NCI-H2171 treated with DMSO at 0.1 percent for 48 hours (cell line): ENCODE measurements at regions not wholly inside any gene's neighbourhood (a gene's known extent, or its start where the extent isn't known, plus 50 kb on each side); places are given as distances from the start of the nearest gene placed in this dataset.

Source experiments
- DNase-seq: peaks from one replicate; lab custom pipeline; 2025; lab: John Stamatoyannopoulos, UW

DNA sequence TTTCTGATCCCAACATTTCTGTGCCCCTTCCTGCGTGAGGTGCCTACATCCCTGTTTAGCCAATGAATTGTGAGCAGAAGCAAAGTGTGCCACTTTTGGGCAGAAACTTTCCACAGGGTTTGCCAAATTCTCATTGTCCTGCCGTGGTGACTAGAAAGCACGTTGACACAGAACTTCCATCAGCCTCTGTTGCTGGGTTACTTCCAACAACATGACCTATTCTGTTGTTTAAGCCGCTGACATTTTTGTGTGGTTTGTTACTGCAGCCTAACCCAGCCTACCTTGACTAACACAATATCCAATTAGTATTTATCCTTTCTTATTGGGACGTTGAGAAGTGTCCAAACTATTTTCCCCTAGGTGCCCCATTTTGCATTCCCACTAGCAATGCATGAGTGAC lies 136.8 kb downstream of the URB2 start:
- DNase-seq, result no peak

DNA sequence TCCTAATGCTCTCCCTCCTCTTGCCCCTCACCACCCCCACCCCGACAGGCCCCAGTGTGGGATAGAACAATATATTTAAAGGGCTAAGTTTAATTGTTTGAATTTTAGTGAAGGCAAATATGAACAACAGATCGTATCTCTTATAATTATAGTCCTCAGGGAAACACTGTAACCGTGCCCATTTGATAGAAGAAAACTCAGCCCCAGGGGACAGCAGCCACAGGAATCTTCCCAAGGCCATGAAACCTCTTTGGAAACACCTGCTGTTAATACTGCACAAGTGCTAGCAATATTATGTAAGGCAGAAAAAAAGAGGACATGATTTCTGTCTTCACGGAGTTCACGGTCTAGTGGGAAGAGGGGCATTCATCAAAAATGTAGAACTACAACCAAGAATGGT lies 142.2 kb downstream of the URB2 start:
- peak; percentile 80 for DNase-seq

DNA sequence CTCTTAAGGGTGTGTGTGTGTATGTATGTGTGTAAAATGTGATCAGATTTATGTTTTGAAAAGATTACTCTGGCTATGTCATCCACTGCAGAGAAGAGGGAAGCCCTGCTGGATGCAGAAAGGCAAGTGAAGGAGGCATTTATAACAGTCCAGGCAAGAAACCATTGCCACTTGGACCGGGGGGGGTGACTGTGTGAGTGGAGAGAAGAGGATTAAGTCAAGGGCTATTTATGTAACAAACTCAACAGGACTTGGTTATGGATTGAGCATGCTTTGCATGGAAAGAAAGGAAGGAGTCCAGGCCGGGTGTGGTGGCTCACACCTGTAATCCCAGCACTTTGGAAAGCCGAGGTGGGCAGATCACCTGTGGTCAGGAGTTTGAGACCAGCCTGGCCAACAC lies 143.0 kb downstream of the URB2 start:
- no peak for DNase-seq

DNA sequence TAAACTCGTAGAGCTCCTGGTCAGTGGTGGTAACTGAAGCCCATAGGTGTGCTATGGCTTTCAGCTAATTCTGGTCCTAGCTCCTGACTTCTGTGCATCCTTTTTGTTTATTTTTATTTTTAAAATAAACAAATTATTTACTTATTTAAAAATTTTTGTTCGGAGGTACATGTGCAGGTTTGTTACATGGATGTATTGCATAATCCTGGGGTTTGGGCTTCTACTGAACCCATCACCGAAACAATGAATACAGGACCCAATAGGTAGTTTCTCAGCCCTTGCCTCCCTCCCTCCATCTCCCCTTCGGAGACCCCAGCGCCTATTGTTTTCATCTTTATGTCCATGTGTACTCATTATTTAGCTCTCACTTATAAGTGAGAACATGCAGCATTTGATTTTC lies 143.8 kb downstream of the URB2 start:
- DNase-seq, result no peak

DNA sequence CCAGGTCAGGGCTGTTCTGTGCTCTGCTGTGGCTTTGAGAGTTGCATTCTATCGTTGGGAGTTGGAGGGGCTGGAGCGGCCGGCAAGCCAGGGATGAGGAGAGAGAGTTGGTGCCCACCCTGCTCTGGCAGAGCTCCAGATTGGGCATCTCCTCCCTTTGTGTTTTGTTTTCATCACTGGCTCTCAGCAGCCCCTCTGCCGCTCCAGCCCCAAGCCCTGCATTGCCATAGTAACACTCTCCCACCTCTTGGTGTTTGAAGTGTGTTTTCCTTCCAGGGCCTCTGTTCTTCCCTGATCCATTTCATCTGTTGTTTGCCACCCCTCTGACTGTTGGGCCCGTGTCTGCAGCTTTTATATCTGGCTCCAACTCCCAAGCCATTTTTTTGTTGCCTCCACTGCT lies 152.7 kb downstream of the URB2 start:
- no peak for DNase-seq

DNA sequence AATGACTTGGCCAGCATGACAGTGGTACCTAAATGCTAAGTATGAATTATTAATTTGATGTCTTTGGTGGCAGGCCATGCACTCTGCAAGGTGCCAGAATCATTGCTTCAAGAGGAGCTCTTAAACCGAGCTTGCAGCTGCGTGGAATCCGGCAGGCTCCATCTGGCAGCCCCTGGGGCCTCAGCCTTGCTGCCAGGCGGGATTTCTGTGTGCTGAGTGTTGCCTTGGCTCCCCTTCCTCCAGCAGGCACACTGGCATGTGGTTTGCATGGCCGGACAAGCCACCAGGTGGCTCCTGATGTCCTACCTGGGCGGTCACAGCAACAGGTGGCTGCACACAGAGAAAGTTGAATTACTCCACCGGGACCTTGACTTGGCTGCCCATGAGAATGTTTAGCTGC lies 155.4 kb downstream of the URB2 start:
- DNase-seq, result peak; percentile 75

DNA sequence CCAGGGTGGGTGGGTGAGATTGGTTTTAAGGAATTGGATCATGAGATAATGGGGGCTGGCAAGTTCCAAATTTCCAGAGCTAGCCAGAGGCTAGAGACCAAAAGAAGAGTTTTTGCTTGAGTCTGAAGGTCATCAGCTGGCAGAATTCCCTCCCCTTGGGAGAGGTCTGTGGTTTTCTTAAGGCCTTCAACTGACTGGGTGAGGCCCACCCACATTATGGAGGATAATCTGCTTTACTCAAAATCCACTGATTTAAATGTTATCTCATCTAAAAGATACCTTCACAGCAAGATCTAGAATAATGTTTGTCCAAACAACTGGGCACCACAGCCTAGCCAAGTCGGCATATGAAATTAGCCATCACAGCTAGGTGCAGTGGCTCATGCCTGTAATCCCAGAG lies 156.4 kb downstream of the URB2 start:
- DNase-seq, result no peak

DNA sequence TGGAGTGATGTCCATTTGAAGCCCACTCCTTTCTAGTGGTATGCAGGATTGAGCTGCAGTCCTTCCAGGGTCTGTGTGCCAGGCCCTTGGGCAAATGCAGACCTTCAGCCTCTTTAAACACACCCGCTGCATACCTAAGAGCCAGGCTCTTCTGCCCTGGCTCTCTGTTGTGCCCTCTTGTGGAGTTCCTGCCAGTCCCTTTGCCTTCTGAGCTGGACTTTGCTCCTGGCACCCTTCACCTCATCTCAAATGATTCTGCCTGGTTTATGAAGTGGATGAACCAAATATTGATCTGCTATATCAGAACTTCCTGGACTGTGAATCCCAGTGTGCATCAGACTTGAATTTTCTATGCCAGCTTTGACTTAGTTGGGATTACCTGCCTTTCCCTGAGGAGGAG lies 158.8 kb downstream of the URB2 start:
- no peak for DNase-seq

DNA sequence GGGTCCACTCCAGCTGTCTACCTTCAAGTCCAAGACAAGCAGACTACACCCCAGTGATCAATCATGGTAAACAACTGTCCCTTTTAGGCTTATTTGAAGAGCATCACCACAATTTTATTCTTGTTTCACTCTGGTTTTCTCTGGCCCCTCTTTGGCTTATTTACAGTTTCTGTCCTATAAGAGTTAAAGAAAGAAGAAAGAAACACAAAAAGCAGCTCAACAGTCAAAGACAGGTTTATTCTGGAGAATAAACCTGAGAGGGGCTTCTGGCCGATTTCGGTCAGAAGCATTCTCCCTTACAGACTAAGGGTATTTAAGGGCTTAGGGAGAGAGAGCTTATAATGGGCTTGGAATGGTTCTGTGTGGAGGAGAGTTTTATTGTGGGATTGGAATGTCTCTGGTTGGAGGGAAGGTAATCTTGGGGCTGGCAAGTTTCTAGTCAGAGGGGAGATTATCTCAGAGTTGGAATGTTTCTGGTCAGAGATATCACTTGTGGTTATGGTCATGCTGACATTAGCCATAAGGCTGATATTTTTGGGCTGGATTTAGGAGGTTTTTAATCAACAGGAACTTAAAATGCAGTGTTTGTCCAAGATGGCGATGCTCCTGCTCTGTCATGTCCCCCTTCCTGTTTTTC lies 161.0 kb downstream of the URB2 start:
- no peak for DNase-seq

DNA sequence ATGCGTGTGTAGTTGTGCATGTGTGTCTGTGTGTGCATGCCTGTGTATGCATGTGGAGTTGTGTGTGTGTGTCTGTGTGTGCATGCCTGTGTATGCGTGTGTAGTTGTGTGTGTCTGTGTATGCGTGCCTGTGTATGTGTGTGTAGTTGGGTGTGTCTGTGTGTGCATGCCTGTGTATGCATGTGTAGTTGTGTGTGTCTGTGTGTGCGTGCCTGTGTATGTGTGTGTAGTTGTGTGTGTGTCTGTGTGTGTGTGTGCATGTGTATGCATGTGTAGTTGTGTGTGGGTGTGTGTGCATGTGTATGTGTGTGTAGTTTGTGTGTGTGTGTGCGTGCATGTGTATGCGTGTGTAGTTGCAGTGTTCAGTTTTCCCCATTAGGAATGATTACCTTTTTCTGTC lies 162.0 kb downstream of the URB2 start:
- DNase-seq, result no peak

DNA sequence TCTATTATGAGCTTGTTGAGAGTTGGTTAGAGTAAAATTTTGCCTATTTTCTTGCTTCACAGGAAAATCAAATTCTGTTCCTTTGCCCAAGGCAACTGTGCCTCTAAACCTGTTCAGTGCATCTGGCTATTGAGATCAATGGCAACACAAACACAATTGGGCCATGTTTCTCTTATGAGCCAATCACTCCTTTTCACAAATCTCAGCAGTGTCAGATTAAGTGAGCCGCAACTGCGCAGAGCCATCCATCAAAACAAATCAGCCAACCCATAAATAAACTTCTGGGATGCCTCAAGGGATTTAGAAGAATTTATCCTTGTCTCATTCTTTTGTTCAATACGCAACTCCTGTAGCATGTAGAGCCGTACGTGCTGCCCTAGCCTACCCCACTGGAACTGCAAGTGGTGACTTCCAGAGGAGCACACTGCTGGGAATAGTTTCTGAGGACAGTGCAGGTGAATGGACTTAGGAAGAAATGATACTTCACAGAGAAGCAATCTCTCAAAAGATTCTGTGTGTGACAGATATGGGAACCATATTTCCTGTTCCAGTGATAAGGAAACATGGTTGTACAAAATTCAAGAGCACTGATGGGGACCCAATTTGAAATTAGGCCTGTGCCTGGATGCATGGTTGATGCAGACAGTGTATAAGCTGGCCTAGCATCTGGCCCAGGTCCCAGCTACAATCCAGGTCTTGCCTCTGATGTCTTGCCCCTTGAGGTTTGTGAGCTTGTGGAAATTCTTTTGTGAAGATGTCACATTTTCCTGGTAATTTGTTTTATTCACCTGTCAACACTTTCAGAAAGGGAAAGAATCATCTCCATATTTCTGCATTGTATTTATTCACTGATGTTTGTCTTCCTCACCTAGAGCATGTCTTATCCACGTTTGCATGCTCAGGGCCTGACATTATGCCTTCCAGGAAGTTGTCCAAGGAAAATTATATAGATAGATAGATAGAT lies 166.2 kb downstream of the URB2 start:
- DNase-seq, result no peak

DNA sequence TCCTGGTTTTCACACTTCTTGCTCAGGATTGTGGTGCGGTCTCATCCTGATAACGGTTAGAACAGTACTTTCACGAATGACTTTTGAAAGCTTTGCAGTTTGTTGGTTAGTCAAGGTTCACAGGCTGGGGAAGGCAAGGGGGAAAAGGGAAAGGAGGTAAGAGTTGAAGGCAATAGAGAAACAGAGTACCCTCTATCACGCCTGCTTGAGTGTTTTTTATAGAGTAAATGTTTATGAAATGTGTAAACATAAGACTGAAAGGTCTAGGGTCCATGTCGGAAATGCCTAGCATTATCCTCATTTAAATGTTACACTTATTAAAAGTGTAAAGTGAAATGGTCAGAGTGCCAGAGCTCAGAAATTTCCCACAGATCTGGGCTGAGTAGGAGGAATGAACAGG lies 167.4 kb downstream of the URB2 start:
- no peak for DNase-seq

DNA sequence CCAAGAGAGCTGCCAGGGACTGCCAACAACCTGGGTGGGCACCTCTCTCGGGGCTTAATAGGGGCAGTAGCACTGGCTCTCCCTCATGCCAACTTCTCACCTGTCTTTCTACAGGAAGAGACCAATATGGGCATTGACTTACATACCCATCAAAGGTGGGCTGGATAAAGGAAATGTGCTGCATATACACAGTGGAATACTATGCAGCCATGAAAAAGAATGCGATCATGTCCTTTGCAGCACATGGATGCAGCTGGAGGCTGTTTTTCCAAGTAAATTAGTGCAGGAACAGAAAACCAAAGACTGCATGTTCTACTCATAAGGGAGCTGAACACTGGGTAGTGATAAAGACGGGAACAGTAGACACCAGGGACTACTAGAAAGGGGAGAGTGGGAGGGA lies 172.5 kb downstream of the URB2 start:
- DNase-seq, result no peak

DNA sequence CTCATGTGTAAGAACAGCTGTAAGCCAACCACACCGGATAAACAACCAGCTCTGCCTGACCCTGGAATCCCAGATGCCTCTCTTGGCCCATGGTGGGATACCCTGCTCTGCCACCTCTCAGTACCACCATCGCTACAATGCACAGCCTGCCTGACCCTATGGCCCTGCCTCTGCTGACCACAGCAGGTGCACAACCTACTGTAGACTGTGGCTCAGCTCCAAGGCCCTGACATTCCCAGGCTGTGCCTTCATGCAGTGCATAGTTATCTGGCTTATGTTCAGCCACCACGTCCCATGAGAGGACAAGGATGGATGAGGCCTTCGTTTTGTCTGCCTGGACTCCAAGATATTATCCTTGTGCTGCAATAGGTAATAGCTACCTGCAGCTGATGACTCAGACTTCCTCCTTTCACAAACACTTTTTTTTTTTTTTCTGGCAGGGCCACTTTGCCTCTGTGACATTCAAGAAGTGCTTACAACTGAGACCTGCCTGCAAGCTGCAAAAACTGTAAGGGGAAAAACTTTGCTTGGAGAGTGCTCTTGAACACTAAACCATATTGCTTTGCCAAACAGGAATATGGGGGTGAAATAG lies 177.7 kb downstream of the URB2 start:
- no peak for DNase-seq

DNA sequence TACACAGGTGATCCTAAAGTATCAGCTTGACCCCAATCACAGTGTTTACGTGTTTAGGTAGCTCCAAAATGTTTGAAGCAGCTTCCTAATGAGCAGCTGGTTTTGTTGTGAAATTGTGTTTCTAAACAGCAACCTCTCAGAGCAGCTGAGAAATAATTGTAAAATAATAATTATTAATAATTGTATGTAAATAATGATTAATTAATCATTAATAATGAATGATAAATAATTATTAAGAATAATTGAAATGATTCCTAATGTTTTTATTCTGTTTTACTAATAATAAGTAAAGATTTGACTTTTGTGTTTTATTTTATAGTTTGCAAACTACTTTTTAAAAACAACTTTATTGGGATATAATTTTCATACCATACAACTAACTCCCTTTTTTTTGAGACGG lies 182.2 kb downstream of the URB2 start:
- DNase-seq, result no peak

DNA sequence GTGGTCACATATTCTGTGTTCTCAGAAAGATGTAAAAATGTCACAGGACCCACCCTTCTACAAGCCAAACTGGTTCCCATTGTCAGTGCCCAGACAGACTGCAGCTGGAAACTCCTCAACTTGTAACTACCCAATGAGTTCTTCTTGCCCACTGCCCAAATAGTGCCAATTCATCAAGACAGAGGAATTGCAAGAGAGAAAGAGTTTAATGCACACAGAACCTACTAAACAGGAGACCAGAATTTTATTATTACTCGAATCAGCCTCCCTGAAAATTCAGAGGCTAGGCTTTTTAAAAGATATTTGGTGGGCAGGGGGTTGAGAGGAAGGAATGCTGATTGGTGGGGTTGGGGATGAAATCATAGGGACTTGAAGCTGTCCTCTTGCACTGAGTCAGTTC lies 184.1 kb downstream of the URB2 start:
- no peak for DNase-seq

DNA sequence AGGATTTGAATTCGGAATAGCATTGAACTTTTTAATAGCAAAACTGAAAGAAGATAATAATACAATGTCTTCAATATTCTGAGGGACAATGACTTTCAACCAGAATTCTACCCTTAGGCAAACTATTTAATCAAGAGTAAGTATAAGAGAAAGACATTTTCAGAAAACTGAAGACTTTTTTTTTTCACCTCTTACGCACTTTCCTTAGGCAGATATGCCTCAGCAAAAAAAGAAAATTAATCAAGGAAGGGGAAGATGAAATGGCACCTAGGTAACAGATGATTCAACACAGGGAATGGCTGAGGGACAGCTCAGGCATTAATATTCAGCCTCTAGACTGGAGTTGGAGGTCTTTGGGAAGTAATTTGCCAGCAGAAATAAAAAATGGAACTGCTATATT lies 184.9 kb downstream of the URB2 start:
- no peak for DNase-seq

DNA sequence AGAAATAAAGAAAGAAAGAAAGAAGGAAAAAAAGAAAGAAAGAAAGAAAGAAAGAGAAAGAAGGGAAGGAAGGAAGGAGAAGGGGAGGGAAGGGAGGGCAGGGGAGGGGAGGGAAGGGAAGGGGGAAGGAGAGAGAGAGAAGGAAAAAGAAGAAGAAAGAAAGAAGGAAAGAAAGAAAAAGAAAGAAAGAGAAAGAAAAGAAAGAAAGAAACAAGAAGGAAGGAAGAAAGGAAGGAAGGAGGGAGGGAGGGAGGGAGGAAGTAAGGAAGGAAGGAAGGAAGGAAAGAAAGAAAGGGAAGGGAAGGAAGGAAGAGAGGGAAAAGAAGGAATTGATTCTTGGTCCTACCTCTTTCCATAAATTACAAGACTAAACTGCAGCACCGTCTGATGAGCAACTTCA lies 186.1 kb downstream of the URB2 start:
- DNase-seq, result no peak

DNA sequence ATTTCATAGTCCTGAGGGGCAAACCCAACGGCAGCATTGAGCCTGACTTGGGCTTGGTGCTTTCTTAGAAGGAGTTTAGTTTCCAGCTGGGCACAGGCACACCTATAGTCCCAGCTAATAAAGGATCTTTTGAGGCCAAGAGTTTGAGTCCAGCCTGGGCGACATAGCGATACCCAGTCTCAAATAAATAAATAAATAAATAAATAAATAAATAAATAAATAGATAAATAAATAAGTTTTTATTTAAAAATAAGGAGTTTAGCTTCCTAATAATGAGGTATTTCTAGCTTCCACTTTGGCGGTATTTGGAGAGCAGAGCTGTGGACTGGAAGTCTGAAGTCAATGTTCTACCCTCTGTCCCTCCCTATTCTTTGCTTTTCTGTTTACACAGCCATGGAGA lies 186.6 kb downstream of the URB2 start:
- DNase-seq, result no peak

DNA sequence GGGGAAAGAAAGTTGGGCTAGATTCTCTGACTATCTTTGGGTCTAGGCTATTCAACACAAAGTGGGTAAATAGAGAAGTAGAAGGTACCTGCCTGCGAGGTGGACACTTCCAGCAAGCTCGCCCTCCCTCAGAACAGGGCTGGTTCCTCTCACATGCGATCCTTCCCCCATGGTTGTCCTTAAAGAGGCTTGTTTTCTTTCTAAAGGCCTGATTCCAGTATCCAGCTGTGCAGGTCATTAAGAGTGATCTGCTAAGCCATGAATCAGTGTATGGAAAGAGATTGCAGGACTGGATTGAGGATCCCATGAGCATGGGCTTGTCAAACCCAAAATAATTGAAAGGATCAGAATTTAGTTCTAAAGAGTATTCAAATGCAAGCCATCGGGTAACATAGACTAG lies 189.0 kb downstream of the URB2 start:
- no peak for DNase-seq

DNA sequence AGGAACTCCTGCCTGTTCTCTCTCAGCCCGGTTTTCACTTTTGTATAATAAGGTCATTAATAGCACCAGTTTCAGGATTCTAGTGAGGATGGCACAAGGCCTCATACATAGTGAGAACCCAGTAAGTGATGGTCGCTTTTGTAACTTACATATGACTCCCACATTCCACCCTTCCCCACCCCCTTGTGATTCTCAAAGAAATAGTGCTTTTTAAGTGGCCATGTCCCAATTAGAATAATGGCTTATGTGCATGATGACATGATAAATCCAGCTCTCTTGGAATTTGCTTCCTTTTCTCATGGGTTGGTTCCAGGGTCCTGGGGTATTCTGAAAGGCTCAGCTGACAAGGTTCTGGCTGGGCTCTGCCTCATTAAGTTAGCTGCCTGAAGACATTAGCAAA lies 189.9 kb downstream of the URB2 start:
- DNase-seq, result no peak

DNA sequence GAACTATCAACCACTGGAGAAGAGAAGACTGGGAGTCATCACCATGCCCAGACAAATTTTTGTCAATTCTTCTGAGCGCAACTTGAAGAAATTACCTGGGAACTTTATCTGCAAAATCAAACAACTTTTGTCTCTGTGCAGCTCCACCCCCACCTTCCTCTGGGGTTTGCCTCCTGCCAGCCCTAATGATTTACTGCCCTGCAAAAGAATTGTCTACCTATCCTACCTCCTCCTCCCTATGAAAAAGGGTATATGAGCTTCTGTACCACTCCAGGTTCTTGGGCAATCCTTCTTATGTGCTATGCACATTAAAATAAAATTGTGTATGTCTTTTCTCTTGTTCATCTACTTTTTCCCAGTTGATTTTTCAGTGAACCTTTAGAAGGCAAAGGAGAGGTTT lies 191.9 kb downstream of the URB2 start:
- no peak for DNase-seq

DNA sequence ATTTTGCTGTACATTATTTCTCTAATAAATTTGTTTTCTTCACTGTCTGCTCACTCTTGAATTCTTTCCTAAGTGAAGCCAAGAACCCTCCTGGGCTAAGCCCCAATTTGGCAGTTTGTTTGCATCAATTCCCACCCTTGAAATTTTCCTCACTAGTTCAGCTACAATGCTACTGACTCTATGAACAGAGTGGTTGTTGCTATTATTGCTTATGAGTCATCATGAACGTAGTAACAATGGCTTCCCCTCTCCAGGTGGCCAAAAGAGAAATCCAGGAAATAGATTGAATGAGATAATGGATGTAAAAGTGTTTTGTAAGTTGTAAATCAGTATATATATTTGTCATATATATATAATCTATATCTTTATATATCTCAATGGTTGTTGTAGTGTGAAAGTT lies 193.0 kb downstream of the URB2 start:
- no peak for DNase-seq
